ENCODE measurements at regions not wholly inside any gene's neighbourhood (a gene's known extent, or its start where the extent isn't known, plus 50 kb on each side); places are given as distances from the start of the nearest gene placed in this dataset.

- Mint-ChIP-seq H3K9me3 (ENCODE audit: unreplicated experiment) (no peaks in the 10 kb centered on the region), H3K4me1 (ENCODE audit: insufficient read depth, unreplicated experiment) (no peaks in the 10 kb centered on the region), H3K36me3 (ENCODE audit: insufficient read depth, unreplicated experiment) (no peaks in the 10 kb centered on the region), H3K27me3 (ENCODE audit: insufficient read depth, unreplicated experiment) (peaks cover 95% of the 10 kb centered on the region), H3K4me3 (ENCODE audit: unreplicated experiment) (no peak overlapping the region), H3K27ac (ENCODE audit: low read depth, unreplicated experiment) (no peak overlapping the region)
- intact Hi-C loops (cut with micrococcal nuclease): no loop called here
- no peak for DNase-seq (ENCODE audit: unreplicated experiment)
- no TSS peak for BruUV-seq (replicated peaks)
- ChIA-PET POLR2A (no interaction called here), CTCF (interaction anchor here (0.6 kb wide), 1 partner anchor 638 kb away, joined by 3 read pairs; no protein-coding TSS in a partner anchor)
- no peak for TF ChIP-seq CTCF (IDR thresholded peaks at IDR 0.05; ENCODE audit: unreplicated experiment)
Observed at GRCh38 chr7:93651603-93652159, 77.2 kb upstream of the CALCR start.

- Mint-ChIP-seq H3K27ac (ENCODE audit: low read depth, unreplicated experiment) (no peak overlapping the region), H3K9me3 (ENCODE audit: unreplicated experiment) (no peaks in the 10 kb centered on the region), H3K27me3 (ENCODE audit: insufficient read depth, unreplicated experiment) (peaks cover 50% of the 10 kb centered on the region), H3K4me3 (ENCODE audit: unreplicated experiment) (no peak overlapping the region), H3K36me3 (ENCODE audit: insufficient read depth, unreplicated experiment) (no peaks in the 10 kb centered on the region), H3K4me1 (ENCODE audit: insufficient read depth, unreplicated experiment) (no peaks in the 10 kb centered on the region)
- DNase-seq (ENCODE audit: unreplicated experiment): no peak
- CTCF ChIA-PET: interaction anchor here (0.5 kb wide), 1 partner anchor 24 kb away, joined by 3 read pairs; no protein-coding TSS in a partner anchor
- BruUV-seq (replicated peaks): no TSS peak
- intact Hi-C loops (cut with micrococcal nuclease): no loop called here
- TF ChIP-seq CTCF (IDR thresholded peaks at IDR 0.05; ENCODE audit: unreplicated experiment): no peak
- POLR2A ChIA-PET: no interaction called here
Observed at GRCh38 chr7:93646538-93646937, 72.0 kb upstream of the CALCR start.

- no peak for DNase-seq (ENCODE audit: unreplicated experiment)
- ChIA-PET POLR2A (no interaction called here), CTCF (interaction anchor here (2.1 kb wide), 1 partner anchor 15 kb away, joined by 5 read pairs; no protein-coding TSS in a partner anchor)
- TF ChIP-seq CTCF (IDR thresholded peaks at IDR 0.05; ENCODE audit: unreplicated experiment): no peak
- no peak overlapping the region for H3K27ac Mint-ChIP-seq (ENCODE audit: low read depth, unreplicated experiment)
- no peak overlapping the region for H3K4me3 Mint-ChIP-seq (ENCODE audit: unreplicated experiment)
- intact Hi-C loops (cut with micrococcal nuclease): no loop called here
- no peaks in the 10 kb centered on the region for H3K9me3 Mint-ChIP-seq (ENCODE audit: unreplicated experiment)
- BruUV-seq (replicated peaks): no TSS peak
- no peaks in the 10 kb centered on the region for H3K36me3 Mint-ChIP-seq (ENCODE audit: insufficient read depth, unreplicated experiment)
- H3K4me1 Mint-ChIP-seq (ENCODE audit: insufficient read depth, unreplicated experiment): no peaks in the 10 kb centered on the region
- H3K27me3 Mint-ChIP-seq (ENCODE audit: insufficient read depth, unreplicated experiment): peaks cover 72% of the 10 kb centered on the region
Observed at GRCh38 chr7:93636276-93636675, 61.8 kb upstream of the CALCR start.

GRCh38 chr7:93632371-93632770 lies 57.8 kb upstream of the CALCR start:
- ChIA-PET POLR2A (no interaction called here), CTCF (interaction anchor here (0.7 kb wide), 1 partner anchor 97 kb away, joined by 3 read pairs; no protein-coding TSS in a partner anchor)
- intact Hi-C loops (cut with micrococcal nuclease): no loop called here
- no peak for TF ChIP-seq CTCF (IDR thresholded peaks at IDR 0.05; ENCODE audit: unreplicated experiment)
- peaks cover 98% of the 10 kb centered on the region for H3K27me3 Mint-ChIP-seq (ENCODE audit: insufficient read depth, unreplicated experiment)
- H3K27ac Mint-ChIP-seq (ENCODE audit: low read depth, unreplicated experiment): no peak overlapping the region
- no peak for DNase-seq (ENCODE audit: unreplicated experiment)
- BruUV-seq (replicated peaks): no TSS peak
- no peaks in the 10 kb centered on the region for H3K4me1 Mint-ChIP-seq (ENCODE audit: insufficient read depth, unreplicated experiment)
- peaks cover 4% of the 10 kb centered on the region for H3K9me3 Mint-ChIP-seq (ENCODE audit: unreplicated experiment)
- no peak overlapping the region for H3K4me3 Mint-ChIP-seq (ENCODE audit: unreplicated experiment)
- no peaks in the 10 kb centered on the region for H3K36me3 Mint-ChIP-seq (ENCODE audit: insufficient read depth, unreplicated experiment)
